DND-41 (cell line): ENCODE measurements at regions not wholly inside any gene's neighbourhood (a gene's known extent, or its start where the extent isn't known, plus 50 kb on each side); places are given as distances from the start of the nearest gene placed in this dataset.

Experiments used
- ATAC-seq: fragments of 200-7000 bp; cut with Tn5 transposase; 3 replicates; pipeline ENCODE4 v1.9.1; 2021; ENCODE audit warnings: low read depth; ENCODE audit not compliant: insufficient read depth
- DNase-seq: peaks from one replicate; pipeline ENCODE4 v3.0.0-alpha.2; 2020
- H2AFZ ChIP-seq: 2 replicates; pipeline ENCODE4 v1.6.0; 2012; ENCODE audit warnings: low read depth, low read length
- H3K27ac ChIP-seq: 2 replicates; pipeline ENCODE4 v1.5.1; 2012; ENCODE audit warnings: low read length, inconsistent platforms
- H3K27me3 ChIP-seq: fragments of 200-600 bp; sonication (generic); 2 replicates; pipeline ENCODE4 v1.6.0; 2012; ENCODE audit warnings: low read length, mild to moderate bottlenecking, inconsistent platforms; ENCODE audit not compliant: insufficient read depth, poor library complexity
- H3K36me3 ChIP-seq: 2 replicates; pipeline ENCODE4 v1.5.1; 2012; ENCODE audit warnings: low read length, inconsistent platforms; ENCODE audit not compliant: insufficient read depth
- H3K4me1 ChIP-seq: 2 replicates; pipeline ENCODE4 v1.5.1; 2012; ENCODE audit warnings: mild to moderate bottlenecking, low read length; ENCODE audit not compliant: insufficient read depth
- H3K4me2 ChIP-seq: 2 replicates; pipeline ENCODE4 v1.6.0; 2012; ENCODE audit warnings: mild to moderate bottlenecking, moderate library complexity, low read length, inconsistent platforms; ENCODE audit not compliant: insufficient read depth
- H3K4me3 ChIP-seq, 2 experiments: fragments of 200-600 bp in 1 of 2; shearing (Covaris generic) in 1 of 2; 2 replicates each; pipeline ENCODE4 v1.5.1; 2012 to 2016; ENCODE audit warnings: inconsistent platforms in 2 of 2, low read length in 2 of 2, mild to moderate bottlenecking in 2 of 2, low read depth in 1 of 2, moderate library complexity in 1 of 2
- H3K79me2 ChIP-seq: 2 replicates; pipeline ENCODE4 v1.6.0; 2012; ENCODE audit warnings: low read length, inconsistent platforms; ENCODE audit not compliant: insufficient read depth
- H3K9ac ChIP-seq: 2 replicates; pipeline ENCODE4 v1.6.0; 2012; ENCODE audit warnings: low read depth, mild to moderate bottlenecking, inconsistent platforms, low read length, moderate library complexity
- H3K9me3 ChIP-seq: 2 replicates; pipeline ENCODE4 v1.5.1; 2012; ENCODE audit warnings: low read length, moderate library complexity, mild to moderate bottlenecking, inconsistent platforms; ENCODE audit not compliant: insufficient read depth, severe bottlenecking
- H4K20me1 ChIP-seq: 2 replicates; pipeline ENCODE4 v1.6.0; 2012; ENCODE audit warnings: low read length; ENCODE audit not compliant: insufficient read depth
- EZH2 ChIP-seq: IDR thresholded peaks from 3 replicates; pipeline ENCODE4 v1.6.1; 2012; ENCODE audit warnings: borderline replicate concordance, low read depth, mild to moderate bottlenecking, moderate library complexity, low read length, inconsistent platforms; ENCODE audit not compliant: severe bottlenecking
- TF ChIP-seq, protein P1 (sequence below): IDR thresholded peaks from 2 replicates; pipeline ENCODE4 v1.5.1; 2012; ENCODE audit warnings: borderline replicate concordance, low read length, moderate library complexity, mild to moderate bottlenecking; ENCODE audit not compliant: poor library complexity, severe bottlenecking; ENCODE audit errors: extremely low read depth

DNA sequence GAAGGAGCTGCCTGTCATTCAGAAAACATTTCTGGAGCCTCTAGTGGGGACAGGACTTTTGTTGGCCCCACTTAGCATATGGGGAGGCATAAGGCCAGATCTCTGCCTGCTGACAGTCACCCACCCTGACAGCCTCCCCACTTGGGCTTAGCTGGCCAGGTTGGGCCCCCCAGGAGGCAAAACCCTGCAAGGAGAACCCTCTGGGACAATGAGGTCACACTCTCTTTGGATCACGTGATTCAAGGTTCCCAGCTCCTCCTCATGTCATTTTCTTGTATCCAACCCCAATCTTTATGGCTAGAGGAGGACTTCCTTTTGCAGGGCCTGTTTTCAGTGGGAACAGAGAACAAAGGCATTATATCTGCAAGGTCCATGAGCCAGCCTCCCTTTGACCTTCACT is 60.0 kb downstream of the NAV1 start:
- peaks cover 12% of the 10 kb centered on the region for H4K20me1 ChIP-seq
- TF ChIP-seq EZH2, result no peak
- TF ChIP-seq, protein P1, sequence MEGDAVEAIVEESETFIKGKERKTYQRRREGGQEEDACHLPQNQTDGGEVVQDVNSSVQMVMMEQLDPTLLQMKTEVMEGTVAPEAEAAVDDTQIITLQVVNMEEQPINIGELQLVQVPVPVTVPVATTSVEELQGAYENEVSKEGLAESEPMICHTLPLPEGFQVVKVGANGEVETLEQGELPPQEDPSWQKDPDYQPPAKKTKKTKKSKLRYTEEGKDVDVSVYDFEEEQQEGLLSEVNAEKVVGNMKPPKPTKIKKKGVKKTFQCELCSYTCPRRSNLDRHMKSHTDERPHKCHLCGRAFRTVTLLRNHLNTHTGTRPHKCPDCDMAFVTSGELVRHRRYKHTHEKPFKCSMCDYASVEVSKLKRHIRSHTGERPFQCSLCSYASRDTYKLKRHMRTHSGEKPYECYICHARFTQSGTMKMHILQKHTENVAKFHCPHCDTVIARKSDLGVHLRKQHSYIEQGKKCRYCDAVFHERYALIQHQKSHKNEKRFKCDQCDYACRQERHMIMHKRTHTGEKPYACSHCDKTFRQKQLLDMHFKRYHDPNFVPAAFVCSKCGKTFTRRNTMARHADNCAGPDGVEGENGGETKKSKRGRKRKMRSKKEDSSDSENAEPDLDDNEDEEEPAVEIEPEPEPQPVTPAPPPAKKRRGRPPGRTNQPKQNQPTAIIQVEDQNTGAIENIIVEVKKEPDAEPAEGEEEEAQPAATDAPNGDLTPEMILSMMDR, result no peak
- H3K9ac ChIP-seq, result no peak overlapping the region
- no peaks in the 10 kb centered on the region for H3K9me3 ChIP-seq
- H3K27ac ChIP-seq, result no peak overlapping the region
- H2AFZ ChIP-seq, result no peak overlapping the region
- no peaks in the 10 kb centered on the region for H3K4me1 ChIP-seq
- ATAC-seq (no peak), DNase-seq (no peak)
- peaks cover 19% of the 10 kb centered on the region for H3K27me3 ChIP-seq
- no peaks in the 10 kb centered on the region for H3K36me3 ChIP-seq
- H3K79me2 ChIP-seq, result no peaks in the 10 kb centered on the region
- H3K4me3 ChIP-seq, result no peak overlapping the region
- H3K4me2 ChIP-seq, result no peak overlapping the region

GRCh38 chr1:201599548-201599947 is 60.6 kb downstream of the NAV1 start:
- peaks cover 21% of the 10 kb centered on the region for H3K27me3 ChIP-seq
- H3K4me2 ChIP-seq, result no peak overlapping the region
- no peak for DNase-seq
- no peak overlapping the region for H3K9ac ChIP-seq
- no peak overlapping the region for H3K4me3 ChIP-seq
- peaks cover 12% of the 10 kb centered on the region for H4K20me1 ChIP-seq
- no peak overlapping the region for H3K27ac ChIP-seq
- no peaks in the 10 kb centered on the region for H3K79me2 ChIP-seq
- H3K4me1 ChIP-seq, result no peaks in the 10 kb centered on the region
- no peak for TF ChIP-seq EZH2
- TF ChIP-seq, protein P1, result no peak
- no peak overlapping the region for H2AFZ ChIP-seq
- no peaks in the 10 kb centered on the region for H3K36me3 ChIP-seq
- no peak for ATAC-seq
- no peaks in the 10 kb centered on the region for H3K9me3 ChIP-seq

DNA sequence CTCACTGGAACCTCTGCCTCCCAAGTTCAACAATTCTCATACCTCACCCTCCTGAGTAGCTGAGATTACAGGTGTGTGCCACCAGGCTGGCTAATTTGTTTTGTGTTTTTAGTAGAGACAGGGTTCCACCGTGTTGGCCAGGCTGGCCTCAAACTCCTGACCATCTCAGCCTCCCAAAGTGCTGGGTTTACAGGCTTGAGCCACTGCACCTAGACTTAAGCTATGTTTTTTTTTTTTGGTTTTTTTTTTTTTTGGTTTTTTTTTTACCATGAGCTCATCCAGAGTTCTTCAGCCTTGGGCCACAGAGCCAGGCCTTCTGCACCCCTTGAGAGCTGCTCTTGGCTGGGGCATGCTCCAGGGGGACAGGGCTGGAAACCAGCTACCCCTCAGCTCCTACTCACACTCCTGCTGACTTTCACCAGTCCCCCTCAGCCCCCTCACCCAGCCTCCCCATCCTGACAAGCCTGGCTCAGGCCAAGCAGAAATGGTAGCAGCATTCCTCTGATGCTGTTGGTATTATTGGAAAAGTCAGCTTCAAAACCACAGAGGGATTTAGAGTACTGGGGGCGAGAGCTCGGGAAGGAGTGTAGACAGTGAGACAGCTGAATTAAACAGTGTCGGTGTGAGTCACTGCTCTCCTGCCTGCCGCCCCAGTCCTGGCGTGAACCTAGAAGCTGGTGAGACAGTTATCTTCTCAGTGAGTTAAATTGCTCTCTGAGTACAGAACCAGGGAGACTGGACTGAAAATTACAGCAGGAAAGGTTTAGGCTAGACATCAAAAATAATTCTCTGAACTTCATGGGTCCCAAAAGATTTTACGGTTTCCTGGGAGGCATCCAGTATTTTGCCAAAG is 63.7 kb downstream of the NAV1 start:
- Histone ChIP-seq H3K4me3 (no peak overlapping the region), H3K4me1 (no peaks in the 10 kb centered on the region), H3K27me3 (peaks cover 21% of the 10 kb centered on the region), H3K79me2 (no peaks in the 10 kb centered on the region), H3K27ac (no peak overlapping the region), H4K20me1 (peaks cover 4% of the 10 kb centered on the region; the same call in 1 of the 2 replicates), H3K4me2 (no peak overlapping the region), H2AFZ (no peak overlapping the region), H3K9me3 (no peaks in the 10 kb centered on the region), H3K9ac (no peak overlapping the region), H3K36me3 (no peaks in the 10 kb centered on the region)
- ATAC-seq (no peak), DNase-seq (no peak)
- TF ChIP-seq EZH2, result no peak
- TF ChIP-seq, protein P1, result no peak
